Retina (tissue), 1 donor: ENCODE measurements at regions not wholly inside any gene's neighbourhood (a gene's known extent, or its start where the extent isn't known, plus 50 kb on each side); places are given as distances from the start of the nearest gene placed in this dataset.
A peak's percentile ranks its signal among the peaks of the same experiment; 100 is the strongest.
"Not testable (repeated sequence)": the region's sequence is repeated elsewhere in the genome, so short reads cannot be mapped to it uniquely, and the experiment has no call there.

ENCODE experiments used
- DNase-seq: peaks from one replicate; pipeline ENCODE4 v3.0.0-alpha.2; 2016

- peak; percentile 97 for DNase-seq
Observed at GRCh38 chr2:44087036-44087713, 81.5 kb upstream of the PPM1B start.

- DNase-seq, result no peak
Observed at GRCh38 chr2:44087714-44088092, 81.0 kb upstream of the PPM1B start.

GRCh38 chr2:44092519-44092918 lies 76.2 kb upstream of the PPM1B start:
- not testable (repeated sequence) for DNase-seq

GRCh38 chr2:44093970-44094369 lies 74.7 kb upstream of the PPM1B start:
- no peak for DNase-seq

- peak; percentile 21 for DNase-seq
Observed at GRCh38 chr2:44097322-44097907, 71.3 kb upstream of the PPM1B start.

GRCh38 chr2:44098050-44098449 lies 70.6 kb upstream of the PPM1B start:
- DNase-seq, result peak; percentile 24

GRCh38 chr2:44098891-44099290 lies 69.8 kb upstream of the PPM1B start:
- DNase-seq, result no peak

GRCh38 chr2:44100351-44100750 lies 68.3 kb upstream of the PPM1B start:
- DNase-seq, result no peak

GRCh38 chr2:44101246-44101645 lies 67.4 kb upstream of the PPM1B start:
- DNase-seq, result no peak

- DNase-seq, result peak; percentile 32
Observed at GRCh38 chr2:44102790-44103562, 65.7 kb upstream of the PPM1B start.

GRCh38 chr2:44103639-44104038 lies 65.0 kb upstream of the PPM1B start:
- DNase-seq, result no peak

- DNase-seq, result no peak
Observed at GRCh38 chr2:44104855-44105271, 63.8 kb upstream of the PPM1B start.

- not testable (repeated sequence) for DNase-seq
Observed at GRCh38 chr2:44106509-44106908, 62.2 kb upstream of the PPM1B start.

- no peak for DNase-seq
Observed at GRCh38 chr2:44107086-44107740, 61.5 kb upstream of the PPM1B start.

GRCh38 chr2:44107974-44108373 lies 60.7 kb upstream of the PPM1B start:
- no peak for DNase-seq

GRCh38 chr2:44109166-44109565 lies 59.5 kb upstream of the PPM1B start:
- no peak for DNase-seq

- no peak for DNase-seq
Observed at GRCh38 chr2:44110444-44110843, 58.2 kb upstream of the PPM1B start.

GRCh38 chr2:44112096-44112495 lies 56.6 kb upstream of the PPM1B start:
- DNase-seq, result no peak

GRCh38 chr2:44116319-44116718 lies 52.4 kb upstream of the PPM1B start:
- no peak for DNase-seq

GRCh38 chr2:44118257-44118656 lies 50.4 kb upstream of the PPM1B start:
- no peak for DNase-seq
